HG02938 (cell line): ENCODE measurements at regions not wholly inside any gene's neighbourhood (a gene's known extent, or its start where the extent isn't known, plus 50 kb on each side); places are given as distances from the start of the nearest gene placed in this dataset.
"Not testable (repeated sequence)": the region's sequence is repeated elsewhere in the genome, so short reads cannot be mapped to it uniquely, and the experiment has no call there.

ENCODE experiments used
- ATAC-seq: cut with Tn5 transposase; IDR thresholded peaks from one replicate; pipeline ENCODE4 v1.9.1; 2021; ENCODE audit warnings: mild to moderate bottlenecking, moderate library complexity; ENCODE audit not compliant: unreplicated experiment

DNA sequence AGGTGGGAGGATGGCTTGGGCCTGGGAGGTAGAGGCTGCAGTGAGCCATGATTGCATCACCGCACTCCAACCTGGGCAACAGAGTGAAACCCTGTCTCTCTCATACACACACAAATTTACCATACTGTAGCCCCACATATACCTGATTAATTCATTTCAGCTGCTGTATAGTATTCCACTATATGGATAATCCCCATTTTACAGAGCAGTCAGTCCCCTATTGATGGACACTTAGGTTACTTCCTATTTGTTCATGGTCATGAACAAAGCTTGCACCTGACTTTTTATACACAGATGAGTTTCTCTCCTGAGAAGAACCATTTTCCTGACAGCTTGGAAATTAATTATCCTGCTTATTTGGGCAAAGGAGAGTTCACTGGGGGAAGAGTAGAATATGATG is 59.2 kb downstream of the EMX2 start:
- no peak for ATAC-seq

DNA sequence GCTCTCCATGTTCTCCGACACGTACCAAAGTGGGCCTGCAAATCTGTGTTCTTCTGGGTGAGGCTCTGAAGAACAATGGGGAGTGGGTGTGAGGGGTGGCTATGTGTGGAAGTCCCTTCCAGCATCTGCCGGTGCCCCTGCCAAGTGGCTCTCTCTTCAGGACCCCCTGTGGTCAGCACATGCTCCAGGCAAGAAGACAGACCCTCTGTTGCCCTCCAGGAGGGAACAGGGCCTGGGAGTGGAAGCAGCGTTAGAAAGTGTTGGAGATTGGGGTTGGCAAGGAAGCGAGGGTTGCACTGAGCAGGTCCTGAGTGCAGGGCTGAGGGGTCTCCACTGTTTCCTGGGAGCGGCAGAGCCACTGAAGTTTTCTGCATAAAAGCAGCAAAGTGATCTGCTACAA is 60.5 kb downstream of the EMX2 start:
- no peak for ATAC-seq

DNA sequence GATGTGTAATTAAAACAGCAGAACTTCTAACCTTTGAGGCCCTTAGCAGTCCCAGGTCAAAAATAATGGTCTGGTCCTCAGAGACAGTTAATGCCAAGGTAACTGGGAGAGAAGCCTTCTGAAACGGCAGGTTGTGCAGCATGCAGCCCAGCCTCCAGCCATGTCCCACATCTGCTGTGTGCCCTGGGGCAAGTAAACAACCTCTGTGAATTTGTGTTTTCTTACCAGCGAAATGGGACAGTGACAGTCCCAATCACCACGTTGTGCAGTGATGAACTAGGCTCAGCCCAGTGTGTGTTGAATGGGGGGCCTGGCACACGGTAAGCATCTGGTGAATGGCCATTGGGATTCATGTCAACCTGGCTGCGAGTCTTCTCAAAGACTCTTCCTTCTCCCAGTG is 61.2 kb downstream of the EMX2 start:
- no peak for ATAC-seq

- ATAC-seq: no peak
Observed at GRCh38 chr10:117609095-117609795, 66.7 kb downstream of the EMX2 start.

GRCh38 chr10:117609796-117610170 is 67.2 kb downstream of the EMX2 start:
- ATAC-seq: no peak

GRCh38 chr10:117610321-117610720 is 67.8 kb downstream of the EMX2 start:
- no peak for ATAC-seq

GRCh38 chr10:117612113-117612512 is 69.6 kb downstream of the EMX2 start:
- no peak for ATAC-seq

- no peak for ATAC-seq
Observed at GRCh38 chr10:117615649-117616048, 73.1 kb downstream of the EMX2 start.

- peak; percentile 64 for ATAC-seq
Observed at GRCh38 chr10:117616179-117616578, 73.6 kb downstream of the EMX2 start.

GRCh38 chr10:117617086-117617485 is 74.5 kb downstream of the EMX2 start:
- ATAC-seq: no peak

- ATAC-seq: no peak
Observed at GRCh38 chr10:117617659-117618058, 75.1 kb downstream of the EMX2 start.

DNA sequence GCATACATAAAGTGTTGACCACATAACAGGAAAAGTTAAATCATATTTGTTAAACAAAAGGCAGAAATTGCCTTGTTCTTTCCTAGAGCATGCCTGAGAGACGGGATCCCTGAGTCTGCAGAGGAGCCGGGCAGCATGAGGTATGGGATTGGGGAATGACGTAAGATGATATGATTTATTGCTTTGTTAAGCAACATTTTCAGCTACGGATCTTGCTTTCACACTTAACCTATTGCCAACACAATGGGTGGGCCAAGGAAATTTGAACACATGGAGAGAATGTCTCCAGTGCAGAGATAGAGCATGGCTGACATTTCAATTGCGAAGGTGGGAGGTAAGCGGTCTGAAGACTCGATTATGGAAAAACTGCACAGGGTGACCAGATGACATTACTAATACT is 76.7 kb downstream of the EMX2 start:
- ATAC-seq: no peak

DNA sequence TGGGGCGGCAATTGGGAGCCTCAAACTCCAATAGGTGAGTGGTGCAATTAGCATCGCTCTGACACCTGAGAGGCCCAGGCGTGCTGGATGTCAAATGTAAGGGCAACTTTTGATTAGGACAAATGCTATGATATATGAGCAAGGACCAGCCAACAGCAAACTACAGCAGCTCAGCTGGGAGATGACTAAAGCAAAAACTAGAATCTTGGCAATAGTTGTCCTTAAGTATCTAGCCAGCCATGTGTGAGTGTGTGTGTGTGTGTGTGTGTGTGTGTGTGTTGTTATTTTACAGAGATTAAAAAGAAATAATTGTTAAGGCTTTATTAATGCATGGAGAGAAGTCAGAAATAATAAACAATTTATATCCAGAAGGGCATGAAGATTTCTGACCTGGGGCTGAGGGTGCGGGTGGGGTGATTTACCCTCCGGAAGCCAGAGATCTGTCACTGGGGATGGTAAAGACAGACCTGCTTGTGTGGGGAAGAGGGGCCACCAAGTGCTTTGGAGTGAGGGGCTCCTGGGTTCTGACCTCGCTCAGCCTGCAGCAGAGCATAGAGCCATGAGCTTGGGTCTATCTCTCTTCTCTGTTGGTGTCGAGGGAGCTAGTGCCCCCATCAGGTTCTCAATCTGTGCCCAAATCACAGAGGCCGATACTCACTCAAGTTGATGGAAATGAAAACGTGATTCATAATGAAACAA is 77.3 kb downstream of the EMX2 start:
- ATAC-seq: no peak

DNA sequence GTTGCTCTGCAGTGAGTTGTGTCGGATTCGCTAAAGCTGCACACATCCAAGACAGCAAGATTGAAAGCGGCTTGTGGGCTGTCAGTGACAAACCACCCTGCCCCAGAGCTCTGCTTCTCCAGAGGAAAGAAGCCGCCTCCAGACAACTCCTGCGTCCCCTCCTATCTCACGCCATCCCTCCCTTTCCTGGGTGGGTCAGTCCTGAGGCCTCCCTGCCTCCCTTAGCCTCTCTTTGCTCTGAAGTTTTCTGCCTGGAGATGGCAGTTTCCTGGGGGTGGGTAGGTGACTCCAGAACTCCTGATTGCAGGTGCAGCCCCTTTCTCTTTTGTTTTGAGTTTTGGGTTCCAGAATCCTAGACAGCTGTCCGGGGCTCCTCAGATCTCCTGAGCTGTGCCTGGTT is 78.7 kb downstream of the EMX2 start:
- ATAC-seq: no peak

DNA sequence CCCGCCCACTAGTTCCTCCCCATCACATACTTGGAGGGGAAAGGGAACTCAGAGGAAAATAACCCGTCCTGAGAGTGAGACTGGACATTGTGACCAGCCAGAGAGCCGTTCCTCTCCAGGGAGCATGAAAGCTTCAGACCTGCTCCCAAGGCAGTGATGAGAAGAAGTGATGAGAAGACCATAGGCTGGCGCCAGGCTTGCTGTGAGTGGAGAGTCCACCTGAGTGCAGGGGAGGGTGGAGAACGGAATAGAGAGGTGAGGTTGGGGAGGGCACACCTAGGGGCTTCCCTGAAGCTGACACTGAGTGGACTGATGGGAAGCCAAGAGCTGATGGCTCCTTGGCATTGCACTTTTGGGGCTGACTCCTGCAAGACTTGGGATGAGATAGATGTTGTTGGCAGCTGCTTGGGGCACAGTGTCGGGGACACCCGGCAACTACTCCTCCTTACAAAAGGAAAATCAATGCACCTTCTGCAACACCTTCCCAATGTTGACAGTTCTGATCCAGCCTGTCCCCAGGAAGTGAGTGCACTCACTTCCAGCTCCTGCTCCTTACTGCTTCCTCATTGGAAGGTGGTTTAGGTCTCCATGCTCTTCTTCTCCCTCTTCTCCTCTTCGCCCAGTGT is 79.4 kb downstream of the EMX2 start:
- ATAC-seq: no peak

GRCh38 chr10:117622471-117623184 is 80.1 kb downstream of the EMX2 start:
- no peak for ATAC-seq

- ATAC-seq: no peak
Observed at GRCh38 chr10:117626228-117626627, 83.7 kb downstream of the EMX2 start.

GRCh38 chr10:117627561-117627960 is 85.0 kb downstream of the EMX2 start:
- no peak for ATAC-seq

- ATAC-seq: not testable (repeated sequence)
Observed at GRCh38 chr10:117629717-117630116, 87.2 kb downstream of the EMX2 start.

DNA sequence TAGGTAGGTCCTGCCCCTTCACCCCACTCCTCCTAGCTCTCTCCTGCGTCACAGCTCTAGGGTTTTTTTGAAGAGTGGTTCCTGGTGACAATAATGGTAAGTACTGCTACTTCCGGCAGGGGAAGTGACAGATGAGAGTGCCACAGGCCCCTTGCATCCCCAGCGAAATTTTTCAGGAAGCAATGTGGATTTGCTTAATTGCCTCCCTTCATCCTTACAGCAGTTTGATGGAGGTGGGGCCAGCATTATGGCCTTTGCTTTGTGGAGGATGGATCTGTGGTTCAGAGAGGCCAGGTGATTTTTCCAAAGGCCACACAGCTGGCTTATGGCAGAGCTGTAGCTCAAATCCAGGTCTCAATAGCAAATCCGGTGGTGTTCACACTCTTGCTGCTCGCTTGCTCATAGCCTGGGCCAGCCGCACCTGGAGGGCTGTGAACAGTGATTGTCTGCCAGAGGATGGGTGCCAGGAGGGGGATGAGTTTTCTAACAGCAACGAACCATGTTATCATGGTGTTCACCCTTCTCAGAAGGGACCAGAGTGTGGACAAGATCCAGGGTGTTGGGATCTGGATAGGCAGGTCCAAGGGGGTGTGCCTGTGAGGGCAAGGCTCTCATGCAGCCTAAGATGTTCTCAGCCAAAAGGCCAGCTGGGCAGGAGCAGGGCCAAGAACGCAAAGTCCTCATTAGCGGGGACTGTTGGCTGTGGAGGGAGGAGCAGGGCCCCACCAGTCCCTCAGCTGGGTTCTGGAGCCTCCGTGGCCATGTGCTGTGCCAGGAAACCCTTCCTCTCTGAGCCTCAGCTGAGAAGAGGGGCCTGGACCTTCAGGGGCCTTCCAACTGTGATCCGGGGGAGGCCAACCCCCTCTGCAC is 89.0 kb downstream of the EMX2 start:
- ATAC-seq: no peak

DNA sequence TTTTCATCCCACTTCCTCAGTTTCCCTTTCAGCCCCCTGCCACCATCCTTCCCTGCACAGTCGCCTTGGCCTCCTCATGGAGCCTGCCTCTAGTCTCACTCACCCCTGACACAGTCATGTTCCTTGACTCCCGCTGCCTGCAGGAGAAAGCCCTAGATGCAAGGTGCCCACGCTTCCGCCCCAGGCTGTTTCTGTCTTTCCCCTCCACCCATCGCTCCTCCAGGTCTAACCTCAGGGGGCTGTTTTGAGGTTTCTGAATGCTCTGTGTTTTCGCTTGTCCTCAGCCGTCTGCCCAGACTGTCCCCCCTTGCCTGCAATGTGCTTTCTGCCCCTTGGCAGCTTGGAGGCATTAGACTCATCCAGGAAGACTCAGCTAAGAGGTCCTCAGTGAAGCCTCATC is 89.9 kb downstream of the EMX2 start:
- no peak for ATAC-seq
